GM18873 (cell line): ENCODE measurements at regions not wholly inside any gene's neighbourhood (a gene's known extent, or its start where the extent isn't known, plus 50 kb on each side); places are given as distances from the start of the nearest gene placed in this dataset.

Experiments
- ATAC-seq: cut with Tn5 transposase; IDR thresholded peaks from one replicate; pipeline ENCODE4 v1.9.1; 2021; ENCODE audit warnings: mild to moderate bottlenecking, moderate library complexity, moderate number of reproducible peaks; ENCODE audit not compliant: unreplicated experiment, low FRiP score

- no peak for ATAC-seq
Measured at GRCh38 chr2:217660423-217660822, 342.4 kb downstream of the TNS1 start.

GRCh38 chr2:217658806-217659205 is 344.0 kb downstream of the TNS1 start:
- ATAC-seq, result no peak

DNA sequence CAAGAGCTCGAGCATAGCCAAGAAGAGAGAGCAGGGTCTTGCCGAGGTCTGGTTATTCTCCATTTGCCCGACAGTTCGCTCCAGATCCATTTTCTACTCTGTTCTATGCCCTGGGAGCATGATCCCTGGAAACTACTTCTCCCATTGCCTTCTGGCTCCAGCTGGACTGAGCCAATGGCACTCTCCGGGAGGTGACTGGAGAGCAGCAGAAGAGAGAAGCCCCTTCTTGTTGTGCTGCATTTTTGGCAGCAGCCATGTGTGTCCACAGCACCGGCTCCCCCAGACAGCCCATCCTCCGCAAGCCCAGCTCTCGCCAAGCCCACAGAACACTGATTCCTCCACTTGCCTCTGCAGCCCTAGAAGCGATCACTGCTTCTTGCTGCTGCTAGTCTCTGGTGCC is 345.5 kb downstream of the TNS1 start:
- ATAC-seq, result no peak

DNA sequence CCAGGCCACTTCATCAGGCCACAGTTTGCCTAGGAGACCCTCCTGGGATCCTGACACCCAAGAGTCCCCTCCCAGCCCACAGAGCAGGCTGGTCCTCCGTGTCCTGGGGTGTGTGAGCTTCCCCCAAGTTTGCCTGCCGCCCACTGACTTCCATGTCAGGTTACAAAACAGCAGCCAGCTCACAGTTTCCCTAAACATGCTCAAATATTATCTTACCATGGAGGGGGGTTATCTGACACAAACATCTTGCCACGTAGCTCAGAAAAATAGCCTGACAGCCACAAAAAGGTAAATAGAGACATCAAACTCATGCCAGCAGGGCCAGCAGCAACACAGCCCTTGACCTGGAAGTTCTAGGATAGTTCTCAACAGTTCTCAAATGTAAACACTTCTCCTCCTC is 346.5 kb downstream of the TNS1 start:
- no peak for ATAC-seq

DNA sequence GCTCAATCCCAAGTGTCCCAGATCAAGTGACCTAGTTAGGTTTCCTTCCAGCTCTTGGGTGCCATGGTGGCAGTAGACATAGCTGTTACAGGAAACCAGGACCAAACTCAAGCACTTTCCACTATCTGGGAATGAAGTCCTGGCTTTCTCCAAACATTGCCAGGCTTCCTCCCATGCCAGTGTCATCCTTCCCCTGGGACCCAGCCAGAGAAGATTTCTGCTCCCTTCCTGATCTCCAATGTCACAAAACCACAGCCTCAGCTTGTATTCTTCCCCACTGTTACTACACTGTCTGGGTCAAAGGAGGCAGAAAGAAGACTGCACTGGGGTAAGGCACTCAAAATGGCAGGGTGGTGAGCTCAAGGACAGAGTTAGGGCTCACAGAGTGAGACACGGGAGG is 347.1 kb downstream of the TNS1 start:
- no peak for ATAC-seq

- no peak for ATAC-seq
Measured at GRCh38 chr2:217654168-217654567, 348.6 kb downstream of the TNS1 start.

GRCh38 chr2:217652761-217653639 is 349.8 kb downstream of the TNS1 start:
- ATAC-seq, result no peak

GRCh38 chr2:217650716-217651360 is 352.0 kb downstream of the TNS1 start:
- peak; percentile 60 for ATAC-seq

GRCh38 chr2:217650229-217650628 is 352.6 kb downstream of the TNS1 start:
- no peak for ATAC-seq

DNA sequence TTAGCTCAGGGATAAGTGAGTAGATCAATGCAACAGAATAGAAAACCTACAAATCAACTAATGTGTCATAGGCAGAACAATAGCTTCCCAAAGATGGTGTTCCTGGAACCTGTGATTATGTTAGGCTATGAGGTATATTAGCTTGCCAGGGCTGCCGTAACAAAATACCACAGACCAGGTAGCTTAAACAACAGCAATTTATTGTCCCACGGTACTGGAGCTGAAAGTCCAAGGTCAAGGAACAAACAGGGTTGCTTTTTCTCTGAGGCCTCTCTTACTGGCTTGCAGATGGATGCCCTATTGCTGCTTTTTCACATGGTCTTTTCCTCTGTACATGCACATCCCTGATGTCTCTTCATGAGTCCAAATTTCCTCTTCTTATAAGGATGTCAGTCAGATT is 354.9 kb downstream of the TNS1 start:
- no peak for ATAC-seq

DNA sequence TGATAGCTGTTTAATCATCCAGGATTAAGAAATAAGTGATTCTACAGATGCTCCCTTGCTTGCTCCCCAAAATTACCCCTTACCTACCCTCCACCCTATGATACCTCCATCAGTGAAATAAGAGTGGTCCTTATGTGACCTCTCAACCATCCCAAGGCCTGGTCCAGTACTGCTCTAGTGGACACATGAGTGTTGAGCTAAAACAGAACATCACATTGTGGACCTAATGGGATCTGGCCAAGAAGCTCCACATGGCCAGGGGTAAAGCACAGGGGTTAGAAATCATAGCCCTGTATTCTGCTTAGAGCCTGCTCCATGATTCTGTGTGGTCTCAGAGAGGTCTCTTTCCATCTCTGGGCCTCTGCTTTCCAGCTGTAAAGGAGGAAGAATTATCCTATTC is 355.6 kb downstream of the TNS1 start:
- no peak for ATAC-seq

GRCh38 chr2:217645896-217646295 is 356.9 kb downstream of the TNS1 start:
- no peak for ATAC-seq

GRCh38 chr2:217643789-217644301 is 358.9 kb downstream of the TNS1 start:
- ATAC-seq, result no peak

- no peak for ATAC-seq
Measured at GRCh38 chr2:217642944-217643343, 359.9 kb downstream of the TNS1 start.

DNA sequence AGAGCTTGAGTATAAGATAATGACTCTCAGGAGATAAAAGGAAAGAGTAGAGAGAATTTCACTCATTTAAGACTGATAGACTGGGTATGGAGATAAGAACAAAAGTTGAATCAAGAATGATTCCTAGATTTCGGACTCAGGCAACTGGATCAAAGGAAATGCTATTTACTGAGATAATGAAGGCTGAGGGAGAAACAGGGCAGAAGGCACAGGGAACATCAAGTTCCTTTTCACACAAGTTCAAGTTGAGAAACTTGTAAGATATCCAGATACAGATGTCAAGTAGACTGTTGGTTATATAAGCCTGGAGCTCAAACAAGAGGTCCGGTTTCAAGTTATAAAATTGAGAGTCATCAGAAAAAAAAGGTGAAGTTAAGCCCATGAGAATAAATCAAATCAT is 360.8 kb downstream of the TNS1 start:
- no peak for ATAC-seq

DNA sequence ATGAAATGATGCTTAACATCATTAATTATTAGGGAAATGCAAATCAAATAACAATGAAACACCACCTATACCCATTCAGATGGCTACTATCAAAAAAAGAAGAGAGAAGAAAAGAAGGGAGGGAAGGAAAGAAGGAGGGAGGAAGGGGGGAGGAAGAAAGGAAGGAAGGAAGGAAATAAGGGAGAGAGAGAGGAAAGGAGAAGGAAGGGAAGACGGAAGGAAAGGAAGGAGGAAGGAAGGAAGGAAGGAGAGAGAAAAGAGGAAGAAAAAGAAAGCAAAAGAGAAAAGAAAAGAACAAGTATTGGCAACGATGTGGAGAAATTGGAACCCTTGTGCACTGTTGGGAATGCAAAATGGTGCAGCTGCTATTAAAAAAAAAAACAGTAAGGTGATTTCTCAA is 363.3 kb downstream of the TNS1 start:
- no peak for ATAC-seq

DNA sequence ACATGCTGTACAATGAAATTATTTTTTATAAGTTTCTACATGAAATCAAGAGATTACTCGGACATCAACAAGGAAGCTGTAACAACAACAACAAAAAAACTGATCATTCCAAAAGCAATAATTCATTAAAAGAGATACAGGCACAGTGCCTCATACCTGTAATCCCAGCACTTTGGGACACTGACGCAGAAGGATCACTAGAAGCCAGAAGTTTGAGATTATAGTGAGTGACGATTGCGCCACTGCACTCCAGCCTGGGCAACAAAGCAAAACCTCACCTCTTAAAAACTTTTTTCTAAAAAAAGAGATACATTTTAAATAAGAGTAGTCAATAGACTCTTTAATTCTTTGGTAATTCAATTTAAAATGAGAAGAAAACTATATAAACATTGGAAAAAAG is 364.3 kb downstream of the TNS1 start:
- no peak for ATAC-seq

DNA sequence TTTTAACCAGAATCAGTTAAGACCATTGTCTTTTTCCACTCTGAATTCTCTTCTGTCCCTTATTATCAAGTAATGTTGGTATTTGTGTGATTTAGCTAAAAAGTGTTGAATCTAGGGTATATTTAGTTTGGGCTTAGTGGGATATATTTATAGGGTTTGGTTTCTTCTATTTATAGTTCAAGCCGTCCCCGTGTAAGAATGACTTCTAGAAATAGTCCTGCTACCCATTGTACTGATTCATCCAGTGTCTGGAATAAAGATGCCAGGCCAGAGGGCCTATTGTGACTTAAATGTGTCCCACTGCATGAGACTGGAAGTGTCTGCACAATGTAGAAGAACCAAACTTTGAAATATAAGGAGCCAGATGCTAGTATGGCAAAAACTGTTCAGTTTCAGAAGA is 364.8 kb downstream of the TNS1 start:
- no peak for ATAC-seq

- ATAC-seq, result no peak
Measured at GRCh38 chr2:217636991-217637561, 365.7 kb downstream of the TNS1 start.

DNA sequence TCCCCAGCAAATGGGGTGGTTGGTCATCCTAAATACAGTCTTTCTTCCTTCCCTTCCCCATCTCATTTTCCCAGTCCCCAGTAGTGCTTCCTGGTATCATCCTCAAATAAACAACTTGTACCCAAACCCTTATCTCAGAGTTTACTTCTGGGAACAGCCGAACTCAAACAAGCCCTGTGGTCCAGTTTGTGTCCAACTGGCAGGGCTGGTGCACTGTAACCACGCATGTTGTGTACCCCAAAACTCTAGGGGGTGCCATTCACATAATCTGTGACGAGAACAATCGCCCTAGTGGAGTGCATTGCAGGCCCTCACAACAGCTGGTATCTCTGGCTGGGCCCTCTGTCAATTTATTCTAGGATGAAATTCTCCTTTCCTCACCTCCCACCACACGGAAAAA is 366.2 kb downstream of the TNS1 start:
- no peak for ATAC-seq

DNA sequence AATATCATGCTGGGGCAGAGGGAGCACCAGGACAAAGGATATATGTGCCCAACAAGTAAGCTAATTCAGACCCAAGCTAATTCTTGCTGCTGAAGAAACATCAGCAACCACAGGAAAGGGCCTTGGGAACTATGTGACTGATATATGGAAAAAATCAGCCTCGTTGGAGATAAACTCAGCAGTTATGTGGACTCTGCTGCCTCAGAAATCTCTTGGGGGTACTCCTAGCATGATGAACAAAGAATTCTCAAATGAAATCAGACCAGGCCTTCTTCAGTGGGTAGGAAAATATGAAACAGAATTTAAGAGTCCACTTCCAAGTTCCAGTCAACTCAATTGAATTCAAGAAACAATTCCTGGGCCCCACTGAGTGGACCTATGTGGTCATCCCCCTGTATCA is 367.9 kb downstream of the TNS1 start:
- ATAC-seq, result no peak
